ENCODE measurements at regions not wholly inside any gene's neighbourhood (a gene's known extent, or its start where the extent isn't known, plus 50 kb on each side); places are given as distances from the start of the nearest gene placed in this dataset.

DNA sequence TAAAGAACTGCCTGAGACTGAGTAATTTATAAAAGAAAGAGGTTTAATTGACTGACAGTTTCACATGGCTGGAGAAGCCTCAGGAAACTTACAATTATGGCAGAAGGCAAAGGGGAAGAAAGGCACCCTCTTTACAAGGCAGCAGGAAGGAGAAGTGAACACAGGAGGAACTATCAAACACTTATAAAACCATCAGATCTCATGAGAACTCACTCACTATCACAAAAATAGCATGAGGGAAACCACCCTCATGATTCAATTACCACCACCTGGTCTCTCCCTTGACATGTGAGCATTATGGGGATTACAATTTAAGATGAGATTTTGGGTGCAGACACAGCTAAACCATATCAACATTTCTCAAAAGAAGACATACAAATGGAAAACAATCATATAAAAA lies 266.3 kb downstream of the EPM2A start (continued):
- TF ChIP-seq REST (IDR thresholded peaks at IDR 0.05; ENCODE audit: unreplicated experiment), result no peak

DNA sequence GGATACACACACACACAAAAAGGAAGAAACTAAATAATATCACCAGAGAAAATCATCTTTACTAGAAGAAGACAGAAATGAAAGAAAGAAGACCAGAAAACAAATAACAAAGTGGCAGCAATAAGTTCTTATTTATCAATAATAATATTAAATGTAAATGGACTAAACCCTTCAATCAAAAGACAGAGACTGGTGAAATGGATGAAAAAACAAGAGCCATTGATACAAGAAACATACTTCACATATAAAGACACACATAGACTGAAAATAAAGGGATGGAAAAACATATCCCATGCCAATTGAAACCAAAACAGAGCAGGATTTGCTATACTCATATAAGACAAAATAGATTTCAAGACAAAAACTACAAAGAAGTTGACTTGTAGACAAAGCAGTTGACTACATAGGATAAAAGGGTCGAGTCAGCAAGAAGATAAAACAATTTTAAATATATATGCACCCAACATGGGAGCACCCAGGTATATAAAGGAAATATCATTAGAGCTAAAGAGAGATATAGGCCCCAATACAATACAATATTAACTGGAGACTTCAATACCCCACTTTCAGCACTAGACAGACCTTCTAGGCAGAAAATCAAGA lies 259.4 kb downstream of the EPM2A start:
- H3K4me3 Mint-ChIP-seq, result no peak overlapping the region
- Histone ChIP-seq H3K27ac (ENCODE audit: low read depth) (no peak overlapping the region), H4K20me1 (replicated peaks; ENCODE audit: insufficient read depth) (no peaks in the 10 kb centered on the region), H3K4me3 (no peak overlapping the region), H3F3A (replicated peaks; ENCODE audit: low read depth) (no peaks in the 10 kb centered on the region), H3K36me3 (ENCODE audit: insufficient read depth) (no peaks in the 10 kb centered on the region), H3K4me1 (ENCODE audit: insufficient read depth) (no peaks in the 10 kb centered on the region), H2AFZ (no peak overlapping the region), H3K27me3 (ENCODE audit: insufficient read depth) (no peaks in the 10 kb centered on the region), H3K79me2 (replicated peaks; ENCODE audit: insufficient read depth) (no peaks in the 10 kb centered on the region), H3K4me2 (no peak overlapping the region), H3K9me2 (ENCODE audit: insufficient read depth) (peaks cover 5% of the 10 kb centered on the region; the same call in 1 of the 2 replicates)
- DNase-seq (ENCODE audit: low spot score) (no peak), ATAC-seq (no peak)
- no peaks in the 10 kb centered on the region for H3K4me1 Mint-ChIP-seq
- H3K36me3 Mint-ChIP-seq (ENCODE audit: low read depth), result peaks cover 13% of the 10 kb centered on the region; the same call in 2 of the 3 replicates
- peaks cover 31% of the 10 kb centered on the region for H3K9me3 Mint-ChIP-seq
- H3K27me3 Mint-ChIP-seq (ENCODE audit: insufficient read depth, low read depth, poor library complexity), result peaks cover 4% of the 10 kb centered on the region
- H3K27ac Mint-ChIP-seq, result no peak overlapping the region
- TF ChIP-seq, protein P1, sequence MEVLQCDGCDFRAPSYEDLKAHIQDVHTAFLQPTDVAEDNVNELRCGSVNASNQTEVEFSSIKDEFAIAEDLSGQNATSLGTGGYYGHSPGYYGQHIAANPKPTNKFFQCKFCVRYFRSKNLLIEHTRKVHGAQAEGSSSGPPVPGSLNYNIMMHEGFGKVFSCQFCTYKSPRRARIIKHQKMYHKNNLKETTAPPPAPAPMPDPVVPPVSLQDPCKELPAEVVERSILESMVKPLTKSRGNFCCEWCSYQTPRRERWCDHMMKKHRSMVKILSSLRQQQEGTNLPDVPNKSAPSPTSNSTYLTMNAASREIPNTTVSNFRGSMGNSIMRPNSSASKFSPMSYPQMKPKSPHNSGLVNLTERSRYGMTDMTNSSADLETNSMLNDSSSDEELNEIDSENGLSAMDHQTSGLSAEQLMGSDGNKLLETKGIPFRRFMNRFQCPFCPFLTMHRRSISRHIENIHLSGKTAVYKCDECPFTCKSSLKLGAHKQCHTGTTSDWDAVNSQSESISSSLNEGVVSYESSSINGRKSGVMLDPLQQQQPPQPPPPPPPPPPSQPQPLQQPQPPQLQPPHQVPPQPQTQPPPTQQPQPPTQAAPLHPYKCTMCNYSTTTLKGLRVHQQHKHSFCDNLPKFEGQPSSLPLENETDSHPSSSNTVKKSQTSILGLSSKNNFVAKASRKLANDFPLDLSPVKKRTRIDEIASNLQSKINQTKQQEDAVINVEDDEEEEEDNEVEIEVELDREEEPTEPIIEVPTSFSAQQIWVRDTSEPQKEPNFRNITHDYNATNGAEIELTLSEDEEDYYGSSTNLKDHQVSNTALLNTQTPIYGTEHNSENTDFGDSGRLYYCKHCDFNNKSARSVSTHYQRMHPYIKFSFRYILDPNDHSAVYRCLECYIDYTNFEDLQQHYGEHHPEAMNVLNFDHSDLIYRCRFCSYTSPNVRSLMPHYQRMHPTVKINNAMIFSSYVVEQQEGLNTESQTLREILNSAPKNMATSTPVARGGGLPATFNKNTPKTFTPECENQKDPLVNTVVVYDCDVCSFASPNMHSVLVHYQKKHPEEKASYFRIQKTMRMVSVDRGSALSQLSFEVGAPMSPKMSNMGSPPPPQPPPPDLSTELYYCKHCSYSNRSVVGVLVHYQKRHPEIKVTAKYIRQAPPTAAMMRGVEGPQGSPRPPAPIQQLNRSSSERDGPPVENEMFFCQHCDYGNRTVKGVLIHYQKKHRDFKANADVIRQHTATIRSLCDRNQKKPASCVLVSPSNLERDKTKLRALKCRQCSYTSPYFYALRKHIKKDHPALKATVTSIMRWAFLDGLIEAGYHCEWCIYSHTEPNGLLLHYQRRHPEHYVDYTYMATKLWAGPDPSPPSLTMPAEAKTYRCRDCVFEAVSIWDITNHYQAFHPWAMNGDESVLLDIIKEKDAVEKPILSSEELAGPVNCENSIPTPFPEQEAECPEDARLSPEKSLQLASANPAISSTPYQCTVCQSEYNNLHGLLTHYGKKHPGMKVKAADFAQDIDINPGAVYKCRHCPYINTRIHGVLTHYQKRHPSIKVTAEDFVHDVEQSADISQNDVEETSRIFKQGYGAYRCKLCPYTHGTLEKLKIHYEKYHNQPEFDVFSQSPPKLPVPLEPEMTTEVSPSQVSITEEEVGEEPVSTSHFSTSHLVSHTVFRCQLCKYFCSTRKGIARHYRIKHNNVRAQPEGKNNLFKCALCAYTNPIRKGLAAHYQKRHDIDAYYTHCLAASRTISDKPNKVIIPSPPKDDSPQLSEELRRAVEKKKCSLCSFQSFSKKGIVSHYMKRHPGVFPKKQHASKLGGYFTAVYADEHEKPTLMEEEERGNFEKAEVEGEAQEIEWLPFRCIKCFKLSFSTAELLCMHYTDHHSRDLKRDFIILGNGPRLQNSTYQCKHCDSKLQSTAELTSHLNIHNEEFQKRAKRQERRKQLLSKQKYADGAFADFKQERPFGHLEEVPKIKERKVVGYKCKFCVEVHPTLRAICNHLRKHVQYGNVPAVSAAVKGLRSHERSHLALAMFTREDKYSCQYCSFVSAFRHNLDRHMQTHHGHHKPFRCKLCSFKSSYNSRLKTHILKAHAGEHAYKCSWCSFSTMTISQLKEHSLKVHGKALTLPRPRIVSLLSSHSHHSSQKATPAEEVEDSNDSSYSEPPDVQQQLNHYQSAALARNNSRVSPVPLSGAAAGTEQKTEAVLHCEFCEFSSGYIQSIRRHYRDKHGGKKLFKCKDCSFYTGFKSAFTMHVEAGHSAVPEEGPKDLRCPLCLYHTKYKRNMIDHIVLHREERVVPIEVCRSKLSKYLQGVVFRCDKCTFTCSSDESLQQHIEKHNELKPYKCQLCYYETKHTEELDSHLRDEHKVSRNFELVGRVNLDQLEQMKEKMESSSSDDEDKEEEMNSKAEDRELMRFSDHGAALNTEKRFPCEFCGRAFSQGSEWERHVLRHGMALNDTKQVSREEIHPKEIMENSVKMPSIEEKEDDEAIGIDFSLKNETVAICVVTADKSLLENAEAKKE (CRISPR knock-in tag; IDR thresholded peaks at IDR 0.05), result no peak
- TF ChIP-seq NANOG (IDR thresholded peaks at IDR 0.05; ENCODE audit: borderline replicate concordance) (no peak), EZH2phosphoT487 (IDR thresholded peaks at IDR 0.05; ENCODE audit: unreplicated experiment) (no peak), EZH2 (IDR thresholded peaks at IDR 0.05; ENCODE audit: low read depth, unreplicated experiment) (no peak), POLR2AphosphoS5 (IDR thresholded peaks at IDR 0.05; ENCODE audit: low read depth) (no peak), REST (IDR thresholded peaks at IDR 0.05; ENCODE audit: unreplicated experiment) (no peak), ZNF114 (CRISPR knock-in tag; IDR thresholded peaks at IDR 0.05) (no peak), CREB1 (CRISPR knock-in tag; IDR thresholded peaks at IDR 0.05; ENCODE audit: low read depth) (no peak)
- TF ChIP-seq, protein P2, sequence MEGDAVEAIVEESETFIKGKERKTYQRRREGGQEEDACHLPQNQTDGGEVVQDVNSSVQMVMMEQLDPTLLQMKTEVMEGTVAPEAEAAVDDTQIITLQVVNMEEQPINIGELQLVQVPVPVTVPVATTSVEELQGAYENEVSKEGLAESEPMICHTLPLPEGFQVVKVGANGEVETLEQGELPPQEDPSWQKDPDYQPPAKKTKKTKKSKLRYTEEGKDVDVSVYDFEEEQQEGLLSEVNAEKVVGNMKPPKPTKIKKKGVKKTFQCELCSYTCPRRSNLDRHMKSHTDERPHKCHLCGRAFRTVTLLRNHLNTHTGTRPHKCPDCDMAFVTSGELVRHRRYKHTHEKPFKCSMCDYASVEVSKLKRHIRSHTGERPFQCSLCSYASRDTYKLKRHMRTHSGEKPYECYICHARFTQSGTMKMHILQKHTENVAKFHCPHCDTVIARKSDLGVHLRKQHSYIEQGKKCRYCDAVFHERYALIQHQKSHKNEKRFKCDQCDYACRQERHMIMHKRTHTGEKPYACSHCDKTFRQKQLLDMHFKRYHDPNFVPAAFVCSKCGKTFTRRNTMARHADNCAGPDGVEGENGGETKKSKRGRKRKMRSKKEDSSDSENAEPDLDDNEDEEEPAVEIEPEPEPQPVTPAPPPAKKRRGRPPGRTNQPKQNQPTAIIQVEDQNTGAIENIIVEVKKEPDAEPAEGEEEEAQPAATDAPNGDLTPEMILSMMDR (conservative IDR thresholded peaks at IDR 0.05; ENCODE audit: low read depth in 2 of 2), result no peak

Measured in GM23338 (cell line).